KBM-7 (cell line): ENCODE measurements at regions not wholly inside any gene's neighbourhood (a gene's known extent, or its start where the extent isn't known, plus 50 kb on each side); places are given as distances from the start of the nearest gene placed in this dataset.
"Not testable (repeated sequence)": the region's sequence is repeated elsewhere in the genome, so short reads cannot be mapped to it uniquely, and the experiment has no call there.

Experiments used
- DNase-seq: peaks from one replicate; pipeline ENCODE4 v3.0.0-alpha.2; 2015
- in situ Hi-C: fragments of 300-500 bp; cut with MboI; formaldehyde crosslinking; loops from 2 replicates; pipeline ENCODE4 v1.14.3; 2020; ENCODE audit warnings: low sequenced_read_pairs, low pct_unique_long_range_greater_than_20kb, mixed read lengths

DNA sequence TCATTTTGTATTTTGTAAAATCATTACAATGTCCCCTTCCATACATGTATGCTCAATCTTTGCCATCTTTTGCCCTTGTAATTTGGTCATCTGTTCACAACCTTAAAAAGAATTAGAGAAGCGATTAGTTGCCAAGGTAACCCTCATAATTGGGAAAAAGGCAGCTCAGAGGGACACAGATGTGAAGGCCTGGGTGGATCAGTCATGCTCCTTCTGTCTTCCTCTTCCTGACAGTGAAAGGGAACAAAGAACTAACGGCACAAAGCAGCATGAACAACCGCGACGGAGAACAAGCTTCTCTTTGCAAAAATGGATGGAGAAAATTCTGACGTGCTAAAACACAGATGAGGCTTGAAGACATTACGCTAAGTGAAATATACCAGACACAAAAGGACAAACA, 78.7 kb upstream of the COG2 start:
- in situ Hi-C loops = no loop called here
- DNase-seq = no peak

- in situ Hi-C loops = no loop called here
- no peak for DNase-seq
Observed at GRCh38 chr1:230561570-230561969, 80.7 kb upstream of the COG2 start.

GRCh38 chr1:230558324-230558723, 84.0 kb upstream of the COG2 start:
- no peak for DNase-seq
- in situ Hi-C loops = no loop called here

GRCh38 chr1:230556453-230556852, 85.8 kb upstream of the COG2 start:
- no peak for DNase-seq
- in situ Hi-C loops = no loop called here

GRCh38 chr1:230555814-230556213, 86.5 kb upstream of the COG2 start:
- no peak for DNase-seq
- in situ Hi-C loops = no loop called here

GRCh38 chr1:230552880-230553279, 89.4 kb upstream of the COG2 start:
- DNase-seq = no peak
- in situ Hi-C loops = no loop called here

DNA sequence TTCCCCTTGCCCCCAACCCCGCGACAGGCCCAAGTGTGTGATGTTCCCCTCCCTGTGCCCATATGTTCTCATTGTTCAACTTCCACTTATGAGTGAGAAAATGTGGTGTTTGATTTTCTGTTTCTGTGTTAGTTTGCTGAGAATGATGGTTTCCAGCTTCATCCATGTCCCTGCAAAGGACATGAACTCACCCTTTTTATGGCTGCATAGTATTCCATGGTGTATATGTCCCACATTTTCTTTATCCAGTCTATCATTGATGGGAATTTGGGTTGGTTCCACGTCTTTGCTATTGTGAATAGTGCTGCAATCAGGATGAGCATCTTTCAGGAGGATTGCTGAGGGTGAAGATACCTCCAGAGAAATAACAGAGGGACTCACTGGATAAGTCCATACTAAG, 91.3 kb upstream of the COG2 start:
- in situ Hi-C loops, DNase-seq: not testable (repeated sequence)

- in situ Hi-C loops = no loop called here
- no peak for DNase-seq
Observed at GRCh38 chr1:230550428-230550827, 91.9 kb upstream of the COG2 start.

DNA sequence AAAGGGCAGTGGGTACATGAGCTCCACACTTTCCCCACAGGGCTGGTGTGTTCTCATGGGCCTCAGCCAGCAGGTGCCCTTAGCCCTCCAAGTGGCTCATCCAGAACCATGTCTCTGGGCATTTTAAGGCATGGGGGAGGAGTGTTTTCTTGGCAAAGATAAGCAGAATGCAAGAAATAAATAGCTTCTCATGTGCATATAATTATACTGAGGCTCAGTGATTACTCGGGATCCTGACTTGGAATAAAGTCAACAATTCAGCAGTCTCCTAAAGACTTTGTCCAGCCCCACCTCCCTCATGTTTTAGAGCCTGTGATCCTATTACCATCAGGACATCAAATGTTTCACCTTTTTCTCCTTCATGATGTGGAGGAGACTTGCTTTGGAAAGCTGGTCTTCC, 92.7 kb upstream of the COG2 start:
- DNase-seq = no peak
- in situ Hi-C loops = no loop called here

DNA sequence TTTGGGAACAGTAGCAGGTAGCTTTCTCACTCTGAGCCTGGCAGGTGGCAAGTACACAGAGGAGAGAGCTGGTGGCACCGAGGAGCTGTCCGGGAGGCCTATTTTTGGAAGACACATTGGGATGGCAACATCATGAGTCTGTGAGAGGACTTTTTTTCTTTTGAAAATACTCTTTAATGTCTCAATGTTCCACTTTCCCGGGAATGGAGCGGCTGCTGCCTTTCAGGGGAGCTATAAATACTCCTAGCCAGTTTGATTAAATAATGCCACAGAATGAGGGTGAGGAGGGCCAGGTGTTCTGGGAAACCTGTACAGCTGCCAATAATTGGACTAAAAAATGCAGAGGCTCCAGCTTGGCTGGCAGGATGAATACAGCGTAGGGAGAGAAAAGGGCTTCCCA, 93.3 kb upstream of the COG2 start:
- DNase-seq = no peak
- in situ Hi-C loops = no loop called here

DNA sequence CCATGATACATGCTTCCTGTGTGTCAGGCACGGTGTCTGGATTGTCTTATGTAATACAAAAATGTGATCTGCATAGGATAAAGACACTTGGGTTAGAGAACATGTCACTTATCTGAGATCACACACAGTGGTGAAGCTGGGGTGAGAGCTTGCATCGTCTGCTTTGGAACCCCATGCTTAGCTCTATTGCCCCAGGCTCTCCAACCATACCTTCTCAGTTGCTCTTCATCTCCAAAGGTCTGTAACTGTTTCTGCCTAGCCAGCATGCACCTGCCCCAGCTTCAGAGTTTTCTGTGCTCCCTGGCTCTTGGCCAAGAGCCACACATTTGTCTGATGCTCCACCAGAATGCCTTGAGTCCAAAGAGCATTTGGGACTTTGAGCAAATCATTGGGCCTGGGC, 93.9 kb upstream of the COG2 start:
- in situ Hi-C loops = no loop called here
- no peak for DNase-seq

GRCh38 chr1:230545181-230545580, 97.1 kb upstream of the COG2 start:
- in situ Hi-C loops = no loop called here
- no peak for DNase-seq

DNA sequence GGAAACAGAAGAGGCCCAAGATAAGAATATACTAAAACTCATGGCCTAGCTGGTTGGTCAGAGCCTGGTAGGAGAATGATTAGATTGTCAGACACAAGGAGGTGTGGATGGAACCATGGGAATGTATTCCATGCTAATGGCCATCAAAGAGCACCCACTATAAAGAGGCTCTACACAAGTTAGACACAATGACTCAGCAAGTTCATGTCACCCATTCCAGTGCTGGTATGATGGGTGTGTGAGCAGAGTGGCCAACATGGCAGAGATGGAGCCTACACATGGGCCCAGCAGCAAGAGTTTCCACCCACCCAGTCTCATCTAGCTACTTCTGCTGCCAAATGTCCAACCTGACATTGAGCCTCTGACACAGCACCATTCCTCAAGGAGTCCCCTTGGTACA, 97.5 kb upstream of the COG2 start:
- no peak for DNase-seq
- in situ Hi-C loops = no loop called here

GRCh38 chr1:230543085-230543484, 99.2 kb upstream of the COG2 start:
- in situ Hi-C loops = no loop called here
- DNase-seq = no peak

- in situ Hi-C loops = no loop called here
- DNase-seq = no peak
Observed at GRCh38 chr1:230542681-230543080, 99.6 kb upstream of the COG2 start.

DNA sequence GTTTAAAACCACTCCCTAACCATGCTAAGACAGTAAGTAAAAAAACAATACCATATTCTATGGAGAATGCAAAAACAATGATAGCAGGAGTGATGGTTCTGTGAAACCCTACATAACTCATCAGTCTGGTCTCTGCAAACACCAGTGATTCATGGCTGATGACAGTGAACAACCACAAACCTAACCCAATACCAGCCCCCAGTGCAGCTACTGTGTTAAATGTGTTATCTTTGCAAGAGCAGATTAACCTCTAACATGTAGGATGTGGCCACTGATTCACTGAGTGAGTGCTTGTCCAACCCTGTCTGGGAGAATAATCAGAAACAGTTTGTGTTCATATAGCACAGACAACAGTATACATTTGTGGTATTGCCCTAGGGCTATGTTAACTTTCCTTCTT, 100.2 kb upstream of the COG2 start:
- no peak for DNase-seq
- in situ Hi-C loops = no loop called here

- DNase-seq = no peak
- in situ Hi-C loops = no loop called here
Observed at GRCh38 chr1:230541306-230541705, 101.0 kb upstream of the COG2 start.

- no peak for DNase-seq
- in situ Hi-C loops = no loop called here
Observed at GRCh38 chr1:230540421-230541155, 101.7 kb upstream of the COG2 start.

- in situ Hi-C loops = no loop called here
- DNase-seq = no peak
Observed at GRCh38 chr1:230537456-230537855, 104.8 kb upstream of the COG2 start.

DNA sequence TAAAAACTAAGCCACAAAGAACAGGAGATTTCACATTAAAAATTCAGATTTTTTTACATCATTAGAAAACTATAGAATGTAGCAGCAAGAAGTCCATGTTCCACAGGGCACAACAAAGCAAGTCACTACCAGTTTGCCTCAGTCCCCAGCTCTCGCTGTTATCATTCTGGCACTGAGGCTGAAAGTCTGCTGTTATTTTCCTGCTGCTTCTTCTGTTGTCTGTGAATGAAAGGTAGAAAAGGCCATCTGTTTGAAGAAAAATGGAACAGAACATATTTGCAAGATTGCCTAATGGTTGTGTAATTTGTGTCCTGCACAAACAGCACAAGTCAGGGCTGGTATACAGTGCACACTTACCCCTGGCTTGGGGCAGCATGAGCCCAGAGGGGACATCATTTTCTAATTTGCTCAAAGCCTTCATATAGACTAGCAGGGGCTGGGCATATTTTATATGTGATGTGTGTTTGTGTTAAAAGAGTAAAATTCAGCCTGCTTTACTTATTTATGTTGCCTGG, 105.6 kb upstream of the COG2 start:
- in situ Hi-C loops = no loop called here
- no peak for DNase-seq

DNA sequence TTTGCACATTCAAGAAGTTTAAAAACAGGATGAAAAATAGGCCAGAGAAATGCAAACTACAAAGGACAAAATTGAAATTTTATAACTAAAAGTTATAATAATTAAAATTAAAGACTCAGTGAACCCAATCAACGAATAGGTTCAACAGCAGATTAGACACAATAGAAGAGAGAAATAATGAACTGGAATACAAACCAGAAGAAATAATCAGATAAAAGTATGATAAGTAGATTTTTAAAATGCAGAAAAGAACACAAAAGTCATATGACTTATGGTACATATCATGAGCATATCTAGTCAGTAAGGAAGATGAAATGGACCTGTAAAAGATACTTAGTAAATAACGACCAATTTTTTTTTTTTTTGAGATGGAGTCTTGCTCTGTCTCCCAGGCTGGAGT, 108.1 kb upstream of the COG2 start:
- DNase-seq = no peak

More for the DNA sequence above, 108.1 kb upstream of the COG2 start:
- in situ Hi-C loops = no loop called here
